T-helper 2 cell (primary cell): ENCODE measurements at regions not wholly inside any gene's neighbourhood (a gene's known extent, or its start where the extent isn't known, plus 50 kb on each side); places are given as distances from the start of the nearest gene placed in this dataset.

Source experiments
- DNase-seq, 5 experiments: peaks; one replicate each; pipeline versions ENCODE4 v3.0.0 to v3.0.0-alpha.2; 2012 to 2022

- no peak for DNase-seq
These were observed 219.5 kb downstream of the TEX29 start for GRCh38 chr13:111539791-111540446.

GRCh38 chr13:111540486-111540885, 220.0 kb downstream of the TEX29 start:
- no peak for DNase-seq

- no peak for DNase-seq
These were observed 220.9 kb downstream of the TEX29 start for GRCh38 chr13:111541345-111541744.

GRCh38 chr13:111541752-111542529, 221.5 kb downstream of the TEX29 start:
- no peak for DNase-seq

- no peak for DNase-seq
These were observed 222.3 kb downstream of the TEX29 start for GRCh38 chr13:111542530-111543341.

- DNase-seq: no peak
These were observed 226.7 kb downstream of the TEX29 start for GRCh38 chr13:111546921-111547675.

- no peak for DNase-seq
These were observed 227.4 kb downstream of the TEX29 start for GRCh38 chr13:111547726-111548273.

- no peak for DNase-seq
These were observed 227.9 kb downstream of the TEX29 start for GRCh38 chr13:111548301-111548700.

- DNase-seq: no peak
These were observed 228.4 kb downstream of the TEX29 start for GRCh38 chr13:111548805-111549204.

- no peak for DNase-seq
These were observed 229.0 kb downstream of the TEX29 start for GRCh38 chr13:111549464-111549863.

GRCh38 chr13:111550062-111550461, 229.6 kb downstream of the TEX29 start:
- no peak for DNase-seq

GRCh38 chr13:111551204-111551820, 230.9 kb downstream of the TEX29 start:
- no peak for DNase-seq

GRCh38 chr13:111552891-111553655, 232.6 kb downstream of the TEX29 start:
- no peak for DNase-seq

- DNase-seq: no peak
These were observed 234.3 kb downstream of the TEX29 start for GRCh38 chr13:111554539-111555267.

- DNase-seq: no peak
These were observed 234.9 kb downstream of the TEX29 start for GRCh38 chr13:111555268-111555808.

- no peak for DNase-seq
These were observed 235.5 kb downstream of the TEX29 start for GRCh38 chr13:111555903-111556302.

GRCh38 chr13:111556496-111556895, 236.1 kb downstream of the TEX29 start:
- DNase-seq: no peak

GRCh38 chr13:111557921-111558699, 237.7 kb downstream of the TEX29 start:
- DNase-seq: no peak

- no peak for DNase-seq
These were observed 238.3 kb downstream of the TEX29 start for GRCh38 chr13:111558700-111559088.
